ENCODE measurements at regions not wholly inside any gene's neighbourhood (a gene's known extent, or its start where the extent isn't known, plus 50 kb on each side); places are given as distances from the start of the nearest gene placed in this dataset.

DNA sequence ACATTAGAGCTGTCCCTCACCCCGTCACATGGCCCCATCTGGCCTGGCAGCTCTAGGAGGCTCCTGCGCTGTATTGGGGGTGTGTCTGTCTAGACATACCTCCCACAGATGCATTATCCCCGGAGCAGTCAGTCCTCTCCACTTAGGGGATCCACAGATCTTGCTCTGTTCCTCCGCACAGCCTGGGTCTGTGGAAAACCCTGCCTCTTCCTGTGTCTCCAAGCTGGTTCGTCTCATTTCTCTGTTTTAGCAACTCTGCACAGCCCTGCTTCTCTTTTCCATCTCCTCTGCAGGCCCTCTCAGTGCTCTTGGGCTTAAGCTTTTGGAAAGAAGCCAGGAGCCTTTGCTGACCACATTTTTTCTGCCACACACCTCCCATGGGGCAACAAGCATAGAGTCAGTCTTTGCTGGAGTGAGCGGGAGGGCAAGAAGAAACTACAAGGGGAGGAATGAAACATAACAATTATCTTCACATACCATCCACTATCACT lies 241.5 kb downstream of the FOXD2 start:
- H3K27ac Mint-ChIP-seq: no peak overlapping the region
- H3K9me3 Mint-ChIP-seq: no peaks in the 10 kb centered on the region
- no peaks in the 10 kb centered on the region for H3K36me3 Mint-ChIP-seq
- peaks cover 34% of the 10 kb centered on the region for H3K4me1 Mint-ChIP-seq (ENCODE audit: unreplicated experiment)
- H3K27me3 Mint-ChIP-seq: peaks cover 58% of the 10 kb centered on the region
- peak; percentile 58 for DNase-seq (ENCODE audit: extremely low spot score, unreplicated experiment)
- H3K4me3 Mint-ChIP-seq: no peak overlapping the region
- TF ChIP-seq, protein P1, sequence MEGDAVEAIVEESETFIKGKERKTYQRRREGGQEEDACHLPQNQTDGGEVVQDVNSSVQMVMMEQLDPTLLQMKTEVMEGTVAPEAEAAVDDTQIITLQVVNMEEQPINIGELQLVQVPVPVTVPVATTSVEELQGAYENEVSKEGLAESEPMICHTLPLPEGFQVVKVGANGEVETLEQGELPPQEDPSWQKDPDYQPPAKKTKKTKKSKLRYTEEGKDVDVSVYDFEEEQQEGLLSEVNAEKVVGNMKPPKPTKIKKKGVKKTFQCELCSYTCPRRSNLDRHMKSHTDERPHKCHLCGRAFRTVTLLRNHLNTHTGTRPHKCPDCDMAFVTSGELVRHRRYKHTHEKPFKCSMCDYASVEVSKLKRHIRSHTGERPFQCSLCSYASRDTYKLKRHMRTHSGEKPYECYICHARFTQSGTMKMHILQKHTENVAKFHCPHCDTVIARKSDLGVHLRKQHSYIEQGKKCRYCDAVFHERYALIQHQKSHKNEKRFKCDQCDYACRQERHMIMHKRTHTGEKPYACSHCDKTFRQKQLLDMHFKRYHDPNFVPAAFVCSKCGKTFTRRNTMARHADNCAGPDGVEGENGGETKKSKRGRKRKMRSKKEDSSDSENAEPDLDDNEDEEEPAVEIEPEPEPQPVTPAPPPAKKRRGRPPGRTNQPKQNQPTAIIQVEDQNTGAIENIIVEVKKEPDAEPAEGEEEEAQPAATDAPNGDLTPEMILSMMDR (conservative IDR thresholded peaks at IDR 0.05): no peak

DNA sequence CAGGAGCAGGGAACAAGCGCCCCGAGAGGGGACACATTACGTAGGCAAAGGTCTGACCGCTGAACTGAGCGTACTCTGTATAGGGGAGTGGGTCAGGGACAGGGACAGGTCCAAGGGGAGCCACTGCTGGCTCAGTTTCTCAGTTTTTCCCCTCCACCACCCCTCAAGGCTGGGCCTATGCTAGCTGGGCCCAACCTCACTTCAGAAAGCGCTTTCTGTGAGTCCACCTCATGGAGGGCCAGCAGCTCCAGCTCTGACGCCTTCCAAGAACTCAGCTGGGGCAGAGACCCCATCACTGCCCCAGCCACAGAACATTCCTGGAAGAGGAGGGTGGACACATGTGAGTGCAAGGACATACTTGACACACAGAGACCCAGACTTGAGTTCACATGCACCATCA lies 242.0 kb downstream of the FOXD2 start:
- Mint-ChIP-seq H3K9me3 (no peaks in the 10 kb centered on the region), H3K4me1 (ENCODE audit: unreplicated experiment) (peaks cover 38% of the 10 kb centered on the region), H3K27me3 (peaks cover 59% of the 10 kb centered on the region), H3K4me3 (no peak overlapping the region), H3K27ac (no peak overlapping the region), H3K36me3 (no peaks in the 10 kb centered on the region)
- peak; percentile 45 for DNase-seq (ENCODE audit: extremely low spot score, unreplicated experiment)
- TF ChIP-seq, protein P1 (conservative IDR thresholded peaks at IDR 0.05): no peak

DNA sequence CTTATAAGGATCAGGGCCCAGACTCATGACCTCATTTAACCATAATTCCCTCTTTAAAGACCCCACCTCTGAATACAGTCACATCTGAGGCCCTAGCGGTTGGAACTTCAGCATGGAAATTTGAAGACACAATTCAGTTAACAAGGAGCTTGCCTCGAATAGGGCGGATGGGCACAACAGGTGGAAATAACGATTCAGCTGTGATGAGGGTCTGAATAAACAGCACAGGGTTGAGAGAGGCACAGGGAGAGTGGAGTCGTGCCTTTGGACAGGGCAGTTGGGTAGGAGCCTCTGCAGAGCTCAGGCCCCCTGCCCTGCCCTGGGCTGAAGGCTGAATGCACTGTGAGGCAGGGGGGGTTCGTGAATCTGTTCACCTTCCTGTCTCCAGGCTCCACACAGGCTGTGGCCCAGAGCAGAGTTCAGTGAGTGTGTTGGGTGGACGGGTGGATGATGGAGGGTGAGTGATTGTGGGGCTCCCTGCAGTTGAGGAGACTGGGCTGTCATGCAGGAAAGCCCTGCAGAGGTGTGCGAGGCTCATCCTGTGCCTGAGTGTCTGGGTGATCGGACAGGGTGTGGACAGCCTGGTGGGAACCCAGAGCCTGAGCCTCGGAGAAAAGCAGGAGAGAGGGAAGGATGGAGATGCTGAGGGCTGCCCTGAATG lies 243.1 kb downstream of the FOXD2 start:
- H3K27ac Mint-ChIP-seq: no peak overlapping the region
- H3K36me3 Mint-ChIP-seq: no peaks in the 10 kb centered on the region
- peaks cover 58% of the 10 kb centered on the region for H3K27me3 Mint-ChIP-seq
- DNase-seq (ENCODE audit: extremely low spot score, unreplicated experiment): peak; percentile 40
- no peak overlapping the region for H3K4me3 Mint-ChIP-seq
- TF ChIP-seq, protein P1 (conservative IDR thresholded peaks at IDR 0.05): no peak
- H3K9me3 Mint-ChIP-seq: no peaks in the 10 kb centered on the region
- peaks cover 47% of the 10 kb centered on the region for H3K4me1 Mint-ChIP-seq (ENCODE audit: unreplicated experiment)

DNA sequence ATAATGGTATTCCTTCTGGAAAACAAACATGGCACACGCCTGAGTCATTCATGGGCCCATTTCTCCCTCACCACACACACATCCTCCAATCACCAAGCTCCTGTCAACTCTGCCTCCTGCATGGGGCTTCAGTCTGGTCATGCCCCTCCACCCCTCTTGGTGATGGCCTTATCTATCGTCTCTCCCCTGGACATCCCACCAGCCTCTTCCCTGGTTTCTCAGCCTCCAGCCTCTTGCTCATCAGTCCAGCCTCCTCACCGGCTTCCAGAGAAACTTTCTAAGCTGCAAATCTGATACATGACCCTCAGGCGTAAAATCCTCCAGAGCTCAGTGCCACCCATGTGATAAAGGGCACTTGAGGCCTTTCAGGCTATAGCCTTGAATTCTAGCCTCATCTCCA lies 243.9 kb downstream of the FOXD2 start:
- Mint-ChIP-seq H3K36me3 (no peaks in the 10 kb centered on the region), H3K27ac (peak overlapping the region; percentile 5), H3K9me3 (no peaks in the 10 kb centered on the region), H3K27me3 (peaks cover 55% of the 10 kb centered on the region), H3K4me3 (no peak overlapping the region), H3K4me1 (ENCODE audit: unreplicated experiment) (peaks cover 47% of the 10 kb centered on the region)
- peak; percentile 47 for DNase-seq (ENCODE audit: extremely low spot score, unreplicated experiment)
- TF ChIP-seq, protein P1 (conservative IDR thresholded peaks at IDR 0.05): no peak

DNA sequence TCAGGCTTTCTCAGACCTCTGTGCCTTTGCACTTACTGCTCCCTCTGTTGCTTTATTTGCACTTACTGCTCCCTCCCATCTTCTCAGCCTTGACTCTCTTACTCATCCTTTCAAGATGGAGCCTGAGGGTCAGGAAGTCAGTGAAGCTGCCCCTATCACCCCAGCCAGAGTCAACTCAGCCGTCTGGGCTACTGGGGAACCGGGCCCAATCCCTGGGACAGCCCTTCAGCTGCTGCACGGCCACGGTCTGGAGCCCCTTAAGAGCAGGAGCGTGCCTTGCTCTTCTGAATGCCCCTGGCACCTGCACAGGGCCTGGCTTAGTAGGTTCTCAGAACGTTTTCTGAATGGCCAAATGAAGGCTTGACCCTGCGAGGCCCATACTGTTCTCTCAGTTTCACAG lies 244.4 kb downstream of the FOXD2 start:
- no peaks in the 10 kb centered on the region for H3K36me3 Mint-ChIP-seq
- H3K4me1 Mint-ChIP-seq (ENCODE audit: unreplicated experiment): peaks cover 47% of the 10 kb centered on the region
- H3K27me3 Mint-ChIP-seq: peaks cover 53% of the 10 kb centered on the region
- no peaks in the 10 kb centered on the region for H3K9me3 Mint-ChIP-seq
- peak; percentile 58 for DNase-seq (ENCODE audit: extremely low spot score, unreplicated experiment)
- H3K27ac Mint-ChIP-seq: peak overlapping the region; percentile 5
- TF ChIP-seq, protein P1 (conservative IDR thresholded peaks at IDR 0.05): no peak
- no peak overlapping the region for H3K4me3 Mint-ChIP-seq
